ENCODE measurements at regions not wholly inside any gene's neighbourhood (a gene's known extent, or its start where the extent isn't known, plus 50 kb on each side); places are given as distances from the start of the nearest gene placed in this dataset.

DNA sequence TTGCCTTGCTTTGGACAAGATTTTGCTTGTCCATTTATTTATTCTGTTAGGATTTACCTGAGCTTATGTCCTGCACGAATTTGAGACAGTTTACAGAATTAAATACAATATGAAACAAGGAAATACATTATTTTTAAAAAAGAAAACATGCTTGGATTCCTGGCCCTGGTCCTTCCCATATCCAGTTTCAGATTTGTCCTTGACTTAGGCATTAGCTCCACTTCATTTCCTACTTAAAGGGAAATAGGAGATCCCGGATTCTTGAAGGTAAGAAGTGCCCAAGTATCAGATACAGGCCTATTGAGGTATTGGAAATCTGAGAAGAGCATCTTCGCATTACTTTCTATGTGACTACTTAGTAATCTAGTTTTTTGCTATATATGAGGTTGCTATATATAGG is 672.0 kb downstream of the SI start:
- TF ChIP-seq MYC (IDR thresholded peaks at IDR 0.05; ENCODE audit: low read depth, low read length), result no peak
- TF ChIP-seq, protein P1, sequence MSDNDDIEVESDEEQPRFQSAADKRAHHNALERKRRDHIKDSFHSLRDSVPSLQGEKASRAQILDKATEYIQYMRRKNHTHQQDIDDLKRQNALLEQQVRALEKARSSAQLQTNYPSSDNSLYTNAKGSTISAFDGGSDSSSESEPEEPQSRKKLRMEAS (IDR thresholded peaks at IDR 0.05; ENCODE audit: insufficient read depth, insufficient read length), result no peak
- TF ChIP-seq CTCF (IDR thresholded peaks at IDR 0.05; ENCODE audit: extremely low read depth in 1 of 2, insufficient read depth in 1 of 2, low read depth in 1 of 2, low read length in 2 of 2), result no peak
- TF ChIP-seq EZH2 (IDR thresholded peaks at IDR 0.05; ENCODE audit: borderline replicate concordance, low read depth, low read length, severe bottlenecking), result no peak
- no peak for TF ChIP-seq POLR2A (IDR thresholded peaks at IDR 0.05; ENCODE audit: low read depth, low read length)
- TF ChIP-seq JUN (IDR thresholded peaks at IDR 0.05; ENCODE audit: borderline replicate concordance, insufficient read depth, insufficient read length, low read depth), result no peak

All from endothelial cell of umbilical vein (primary cell).